Adipocyte (in vitro differentiated cells): ENCODE measurements at regions not wholly inside any gene's neighbourhood (a gene's known extent, or its start where the extent isn't known, plus 50 kb on each side); places are given as distances from the start of the nearest gene placed in this dataset.

ENCODE experiments used
- DNase-seq: peaks from one replicate; pipeline ENCODE4 v3.0.0-alpha.2; 2015; ENCODE audit warnings: low read depth
- H3K27me3 ChIP-seq: replicated peaks from 2 replicates; pipeline ENCODE4 v1.7.0; 2013; ENCODE audit warnings: mild to moderate bottlenecking, low read length, moderate library complexity; ENCODE audit not compliant: control insufficient read depth, insufficient read depth
- H3K36me3 ChIP-seq: 2 replicates; pipeline ENCODE4 v1.7.0; 2013; ENCODE audit warnings: low read length, mild to moderate bottlenecking, moderate library complexity; ENCODE audit not compliant: control insufficient read depth, insufficient read depth, severe bottlenecking
- H3K4me1 ChIP-seq: 2 replicates; pipeline ENCODE4 v1.7.0; 2013; ENCODE audit warnings: mild to moderate bottlenecking, low read length, moderate library complexity; ENCODE audit not compliant: control insufficient read depth, insufficient read depth
- H3K4me3 ChIP-seq: 2 replicates; pipeline ENCODE4 v1.7.0; 2013; ENCODE audit warnings: mild to moderate bottlenecking, low read length, moderate library complexity
- H3K9ac ChIP-seq: 2 replicates; pipeline ENCODE4 v1.7.0; 2013; ENCODE audit warnings: mild to moderate bottlenecking, low read length, moderate library complexity
- H3K9me3 ChIP-seq: 2 replicates; pipeline ENCODE4 v1.7.0; 2013; ENCODE audit warnings: mild to moderate bottlenecking, low read length, moderate library complexity; ENCODE audit not compliant: control insufficient read depth

GRCh38 chr15:69843900-69844304, 253.8 kb downstream of the TLE3 start:
- peaks cover 54% of the 10 kb centered on the region for H3K27me3 ChIP-seq
- no peak overlapping the region for H3K9ac ChIP-seq
- no peaks in the 10 kb centered on the region for H3K36me3 ChIP-seq
- no peaks in the 10 kb centered on the region for H3K4me1 ChIP-seq
- no peak for DNase-seq
- H3K9me3 ChIP-seq: peaks cover 8% of the 10 kb centered on the region
- no peak overlapping the region for H3K4me3 ChIP-seq

DNA sequence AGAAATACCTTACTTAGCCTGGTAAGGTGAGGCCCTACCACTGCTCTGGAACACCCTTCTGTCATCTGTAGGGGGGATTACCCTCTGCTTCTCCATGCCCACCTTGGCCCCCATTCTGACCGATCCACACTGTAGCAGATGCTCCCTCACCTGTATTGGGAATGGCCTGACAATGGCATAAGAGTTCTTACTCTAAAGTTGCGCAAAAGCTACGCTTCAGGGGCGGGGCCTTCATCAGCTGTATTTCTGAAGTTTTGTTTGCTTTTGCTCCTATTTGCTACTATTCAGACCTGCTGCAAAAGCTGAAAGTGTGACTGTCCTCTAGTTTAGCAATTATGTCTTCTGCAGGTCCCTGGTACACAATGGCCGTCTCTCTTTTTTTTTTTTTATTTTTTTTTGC, 252.6 kb downstream of the TLE3 start:
- H3K9ac ChIP-seq: no peak overlapping the region

DNA sequence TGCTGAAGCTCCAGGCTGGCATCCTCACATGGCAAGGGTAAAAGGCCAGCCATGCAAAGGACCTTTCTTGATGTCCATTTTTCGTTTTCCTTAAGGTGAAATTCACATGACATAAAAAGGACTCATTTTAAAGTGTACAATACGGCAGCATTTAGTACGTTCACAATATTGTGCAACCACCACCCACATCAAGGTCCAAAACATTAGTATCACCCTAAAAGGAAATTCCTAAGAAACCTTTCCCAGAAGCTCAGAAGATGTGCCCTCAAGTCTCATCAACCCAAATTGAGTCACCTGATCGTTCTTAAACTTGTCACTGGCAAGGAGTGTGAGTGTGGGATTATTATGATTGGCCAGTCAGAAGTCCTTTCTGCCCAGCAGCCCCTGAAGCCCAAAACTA, 250.1 kb downstream of the TLE3 start:
- no peak overlapping the region for H3K9ac ChIP-seq
- H3K4me1 ChIP-seq: no peaks in the 10 kb centered on the region
- peaks cover 36% of the 10 kb centered on the region for H3K27me3 ChIP-seq
- peaks cover 8% of the 10 kb centered on the region for H3K9me3 ChIP-seq
- no peak for DNase-seq
- no peaks in the 10 kb centered on the region for H3K36me3 ChIP-seq
- no peak overlapping the region for H3K4me3 ChIP-seq

More for the DNA sequence above, 252.6 kb downstream of the TLE3 start:
- Histone ChIP-seq H3K9me3 (peaks cover 8% of the 10 kb centered on the region), H3K4me3 (no peak overlapping the region), H3K36me3 (no peaks in the 10 kb centered on the region), H3K4me1 (no peaks in the 10 kb centered on the region), H3K27me3 (peaks cover 52% of the 10 kb centered on the region)
- DNase-seq: no peak

- no peaks in the 10 kb centered on the region for H3K36me3 ChIP-seq
- H3K4me3 ChIP-seq: no peak overlapping the region
- peaks cover 2% of the 10 kb centered on the region for H3K4me1 ChIP-seq
- no peak for DNase-seq
- H3K9ac ChIP-seq: no peak overlapping the region
- peaks cover 8% of the 10 kb centered on the region for H3K9me3 ChIP-seq
- H3K27me3 ChIP-seq: peaks cover 36% of the 10 kb centered on the region
Measured at GRCh38 chr15:69848096-69848495, 249.6 kb downstream of the TLE3 start.

- H3K4me1 ChIP-seq: peaks cover 7% of the 10 kb centered on the region
- no peaks in the 10 kb centered on the region for H3K36me3 ChIP-seq
- no peak for DNase-seq
- peaks cover 35% of the 10 kb centered on the region for H3K27me3 ChIP-seq
- peaks cover 8% of the 10 kb centered on the region for H3K9me3 ChIP-seq
- H3K4me3 ChIP-seq: no peak overlapping the region
- no peak overlapping the region for H3K9ac ChIP-seq
Measured at GRCh38 chr15:69848551-69849231, 249.0 kb downstream of the TLE3 start.

DNA sequence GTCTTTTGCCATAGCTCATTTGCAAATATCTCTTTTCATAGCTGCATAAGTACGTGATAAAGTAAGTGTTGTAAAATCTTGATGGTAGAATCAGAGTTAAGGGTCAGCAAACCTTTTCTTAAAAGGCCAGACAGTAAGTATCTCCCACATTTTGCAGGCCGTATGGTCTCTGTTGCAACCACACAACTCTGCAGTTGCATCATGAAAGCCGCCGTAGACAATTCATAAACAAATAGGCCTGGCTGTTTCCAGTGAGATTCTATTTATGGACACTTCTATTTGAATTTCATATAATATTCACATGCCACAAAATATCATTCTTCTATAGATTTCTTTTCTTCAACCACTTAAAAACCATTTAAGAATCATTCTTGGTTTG, 248.5 kb downstream of the TLE3 start:
- no peaks in the 10 kb centered on the region for H3K36me3 ChIP-seq
- H3K9me3 ChIP-seq: peaks cover 8% of the 10 kb centered on the region
- peaks cover 29% of the 10 kb centered on the region for H3K27me3 ChIP-seq
- no peak overlapping the region for H3K4me3 ChIP-seq
- no peak for DNase-seq
- no peak overlapping the region for H3K9ac ChIP-seq
- peaks cover 13% of the 10 kb centered on the region for H3K4me1 ChIP-seq

DNA sequence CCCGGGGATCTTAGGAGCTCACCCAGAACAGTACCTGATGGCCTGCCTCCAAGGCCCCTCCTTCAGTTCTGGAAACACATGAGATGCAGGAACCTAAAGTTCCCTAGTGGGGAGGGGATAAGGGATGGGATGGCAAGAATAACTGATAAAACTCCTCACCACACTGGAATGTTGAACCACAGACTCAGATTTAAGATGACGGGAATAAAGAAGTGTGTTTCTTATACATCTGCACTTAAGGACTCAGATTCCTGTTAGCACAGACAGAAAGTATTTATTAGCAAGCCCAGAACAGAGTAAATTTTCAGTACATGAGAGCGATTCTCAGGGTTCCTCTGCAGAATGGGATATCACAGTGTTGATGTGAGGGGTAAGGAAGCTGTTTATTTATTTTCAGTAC, 245.2 kb downstream of the TLE3 start:
- Histone ChIP-seq H3K27me3 (peaks cover 6% of the 10 kb centered on the region), H3K4me3 (no peak overlapping the region), H3K9ac (no peak overlapping the region), H3K36me3 (no peaks in the 10 kb centered on the region), H3K4me1 (peaks cover 15% of the 10 kb centered on the region), H3K9me3 (peaks cover 3% of the 10 kb centered on the region)
- DNase-seq: peak; percentile 52

DNA sequence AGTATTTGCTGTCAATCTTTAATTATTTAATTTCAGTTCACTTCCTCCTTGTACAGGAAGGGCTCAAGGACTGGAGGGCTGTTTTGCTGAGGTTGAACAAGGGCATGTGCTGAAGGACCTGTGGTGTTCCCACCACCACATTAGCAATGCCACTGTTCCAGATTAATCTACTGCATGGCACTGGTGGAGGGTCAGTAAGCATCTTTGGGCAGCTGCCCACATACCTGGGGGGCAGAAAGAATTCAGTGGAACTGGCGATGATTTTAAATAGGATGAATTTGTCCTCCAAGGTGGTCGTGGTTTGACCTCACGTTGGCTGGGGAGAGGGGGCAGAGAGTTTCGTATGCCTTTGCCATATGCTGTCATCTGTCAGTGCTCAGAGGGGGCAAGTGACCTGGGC, 244.8 kb downstream of the TLE3 start:
- Histone ChIP-seq H3K36me3 (no peaks in the 10 kb centered on the region), H3K4me1 (peaks cover 15% of the 10 kb centered on the region), H3K9me3 (no peaks in the 10 kb centered on the region), H3K27me3 (peaks cover 10% of the 10 kb centered on the region), H3K9ac (no peak overlapping the region), H3K4me3 (no peak overlapping the region)
- DNase-seq: no peak

DNA sequence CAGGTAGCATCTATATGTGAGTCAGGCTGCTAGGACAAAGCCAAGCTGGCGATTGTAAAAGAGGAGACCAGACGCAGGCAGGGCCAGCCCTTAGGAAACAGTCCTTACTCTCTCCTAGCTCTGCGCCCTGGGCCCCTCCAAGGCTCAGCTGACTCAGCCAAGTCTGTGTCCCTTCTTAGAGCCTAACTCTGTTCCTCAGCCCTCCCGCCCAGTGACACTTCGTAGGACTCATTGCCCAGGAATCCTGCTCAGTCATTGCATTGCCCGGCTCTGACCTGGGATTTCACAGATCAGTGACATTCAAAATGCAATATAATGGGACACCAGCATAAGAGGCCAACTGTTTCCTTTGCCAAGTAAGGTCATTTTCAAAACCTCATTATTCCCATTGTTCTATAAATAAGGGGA, 244.2 kb downstream of the TLE3 start:
- Histone ChIP-seq H3K36me3 (no peaks in the 10 kb centered on the region), H3K4me3 (no peak overlapping the region), H3K9me3 (no peaks in the 10 kb centered on the region), H3K9ac (peak overlapping the region; percentile 7), H3K27me3 (peaks cover 11% of the 10 kb centered on the region), H3K4me1 (peaks cover 15% of the 10 kb centered on the region)
- DNase-seq: peak; percentile 96

DNA sequence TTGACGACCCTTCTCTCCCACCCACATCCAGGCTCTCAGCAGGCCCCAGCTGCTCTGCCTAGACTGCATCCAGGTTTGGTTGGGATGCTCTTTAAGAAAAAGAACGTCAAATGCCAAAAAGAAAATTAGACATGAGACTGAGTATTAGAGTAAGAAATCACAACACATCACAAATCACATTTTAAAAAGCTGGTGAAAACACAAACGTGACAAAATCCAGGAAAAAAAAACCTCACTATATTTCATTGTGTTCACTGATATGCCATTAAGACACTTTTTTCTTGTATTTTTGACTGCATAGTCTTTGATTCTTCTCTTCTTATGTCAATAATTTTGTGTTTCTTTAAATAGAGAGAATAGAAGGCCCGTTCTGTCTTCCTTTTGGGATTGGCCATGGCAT, 243.7 kb downstream of the TLE3 start:
- Histone ChIP-seq H3K27me3 (peaks cover 11% of the 10 kb centered on the region), H3K9ac (no peak overlapping the region), H3K36me3 (no peaks in the 10 kb centered on the region), H3K9me3 (no peaks in the 10 kb centered on the region), H3K4me1 (peaks cover 15% of the 10 kb centered on the region), H3K4me3 (no peak overlapping the region)
- peak; percentile 44 for DNase-seq

DNA sequence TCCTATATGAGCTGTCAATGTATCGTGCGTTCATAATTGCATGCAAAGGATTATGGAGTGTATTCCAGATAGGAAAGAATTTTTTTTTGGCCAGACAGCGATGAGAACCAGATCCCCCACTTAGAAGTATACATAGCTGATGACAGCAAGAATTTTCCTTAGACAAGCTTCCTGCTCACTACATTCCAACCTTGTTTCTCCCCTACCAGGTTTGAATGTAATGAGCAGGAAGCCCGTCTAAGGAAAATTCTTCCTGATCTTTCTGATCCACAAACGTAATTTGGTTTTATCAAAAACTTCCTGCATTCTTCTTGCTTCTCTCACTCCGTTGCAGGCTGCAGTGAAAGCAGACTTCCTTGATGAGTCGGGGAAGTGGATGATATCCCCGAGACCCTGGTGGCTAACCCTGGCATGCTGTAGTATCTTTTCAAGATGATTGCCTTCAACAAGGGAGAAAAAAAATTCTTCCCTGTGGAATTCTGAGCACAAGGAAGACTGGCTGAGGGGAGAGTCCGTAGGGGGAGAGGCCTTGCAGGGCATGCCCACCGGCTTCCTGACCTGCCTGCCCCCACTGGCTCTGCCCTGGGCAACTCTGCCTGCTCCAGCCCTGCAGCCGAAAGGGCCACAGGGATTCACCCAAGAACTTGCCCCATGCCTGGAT, 243.1 kb downstream of the TLE3 start:
- H3K4me1 ChIP-seq: peaks cover 15% of the 10 kb centered on the region
- H3K36me3 ChIP-seq: no peaks in the 10 kb centered on the region
- H3K4me3 ChIP-seq: no peak overlapping the region

More for the DNA sequence above, 243.1 kb downstream of the TLE3 start:
- peaks cover 13% of the 10 kb centered on the region for H3K27me3 ChIP-seq
- H3K9me3 ChIP-seq: no peaks in the 10 kb centered on the region
- H3K9ac ChIP-seq: no peak overlapping the region
- peak; percentile 80 for DNase-seq
